NCI-H345 treated with DMSO at 0.1 percent for 48 hours (cell line): ENCODE measurements at regions not wholly inside any gene's neighbourhood (a gene's known extent, or its start where the extent isn't known, plus 50 kb on each side); places are given as distances from the start of the nearest gene placed in this dataset.
A peak's percentile ranks its signal among the peaks of the same experiment; 100 is the strongest.

Source experiments
- DNase-seq: peaks from one replicate; lab custom pipeline; 2025; ENCODE audit not compliant: unreplicated experiment; lab: John Stamatoyannopoulos, UW

- DNase-seq = no peak
Observed at GRCh38 chr4:123259676-123260646, 136.6 kb upstream of the SPRY1 start.

DNA sequence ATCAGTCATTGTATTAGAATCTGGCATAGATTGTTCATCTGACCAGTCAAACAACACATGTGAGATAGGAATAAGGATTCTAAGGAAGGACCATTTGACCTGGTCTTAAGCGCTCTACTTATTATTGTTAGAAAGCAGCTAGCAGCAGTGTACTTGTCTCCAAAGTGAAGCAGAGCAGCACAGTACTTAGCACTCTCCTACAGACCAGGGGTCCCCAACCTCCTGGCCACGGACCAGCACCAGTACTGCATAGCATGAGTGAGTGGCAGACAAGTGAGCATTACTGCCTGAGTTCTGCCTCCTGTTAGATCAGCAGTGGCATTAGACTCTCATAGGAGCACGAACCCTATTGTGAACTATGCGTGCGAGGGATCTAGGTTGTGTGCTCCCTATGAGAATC, 135.9 kb upstream of the SPRY1 start:
- DNase-seq = no peak

- DNase-seq = no peak
Observed at GRCh38 chr4:123262080-123262479, 134.5 kb upstream of the SPRY1 start.

DNA sequence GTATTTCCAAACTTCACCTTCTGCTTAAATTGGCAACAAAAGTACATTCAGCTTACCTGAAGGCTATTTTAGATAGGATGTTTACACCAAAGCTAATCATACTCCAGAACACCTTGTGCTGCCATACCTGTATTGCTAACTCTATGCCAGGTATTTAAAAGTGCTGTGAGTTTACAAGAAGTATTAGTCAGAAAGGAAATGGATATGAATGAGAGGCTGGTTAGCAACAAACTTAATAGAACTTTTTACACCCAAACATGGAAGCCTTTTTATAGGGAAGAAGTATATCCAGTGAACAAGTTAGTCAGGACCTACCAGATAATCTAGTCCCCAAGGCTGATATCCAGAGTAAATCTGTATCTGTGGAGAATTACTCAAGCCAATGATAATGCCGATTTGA, 131.2 kb upstream of the SPRY1 start:
- DNase-seq = no peak

DNA sequence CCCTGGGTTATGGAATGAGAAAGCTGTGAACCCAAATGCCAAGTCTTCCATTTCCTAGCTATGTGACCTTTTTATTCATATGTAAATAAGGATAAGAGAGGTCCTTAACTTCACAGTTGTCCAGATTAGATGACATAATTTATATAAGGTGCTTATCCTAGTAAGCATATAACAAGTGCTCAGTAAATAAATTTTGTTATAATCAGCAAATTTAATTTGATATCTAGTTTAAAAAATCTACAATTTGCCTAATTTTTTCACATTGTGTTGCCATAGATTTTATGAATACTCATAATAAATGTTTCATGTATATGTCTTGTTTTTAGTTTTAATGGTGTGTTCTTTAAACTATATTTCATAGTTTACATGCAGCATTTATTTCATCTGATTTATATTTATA, 130.4 kb upstream of the SPRY1 start:
- no peak for DNase-seq

- DNase-seq = no peak
Observed at GRCh38 chr4:123278755-123279154, 117.8 kb upstream of the SPRY1 start.

DNA sequence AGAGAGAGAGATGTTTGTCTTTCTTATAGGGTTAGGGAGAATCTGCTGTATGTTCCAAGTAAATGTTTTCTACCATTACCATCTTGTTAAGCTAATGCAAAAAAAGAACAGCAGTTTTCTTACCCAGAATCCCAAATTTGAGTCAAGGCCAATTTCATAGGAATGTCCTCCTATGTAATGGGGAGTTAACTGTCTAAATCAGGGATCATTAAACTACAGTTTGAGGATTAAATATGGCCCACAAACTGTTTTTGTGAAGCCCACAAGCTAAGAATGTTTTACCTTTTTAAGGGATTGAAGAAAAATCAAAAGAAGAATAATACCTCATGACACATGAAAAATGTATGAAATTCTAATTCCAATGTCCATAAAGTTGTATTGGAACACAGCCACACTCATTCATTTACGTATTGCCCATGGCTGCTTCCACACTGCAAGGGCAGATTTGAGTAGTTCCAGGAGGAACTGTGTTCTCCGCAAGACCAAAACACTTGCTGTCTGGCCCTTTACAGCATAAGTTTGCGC, 113.2 kb upstream of the SPRY1 start:
- no peak for DNase-seq

- no peak for DNase-seq
Observed at GRCh38 chr4:123284168-123284567, 112.4 kb upstream of the SPRY1 start.

GRCh38 chr4:123286903-123287466, 109.6 kb upstream of the SPRY1 start:
- DNase-seq = no peak

GRCh38 chr4:123288309-123289025, 108.1 kb upstream of the SPRY1 start:
- no peak for DNase-seq

DNA sequence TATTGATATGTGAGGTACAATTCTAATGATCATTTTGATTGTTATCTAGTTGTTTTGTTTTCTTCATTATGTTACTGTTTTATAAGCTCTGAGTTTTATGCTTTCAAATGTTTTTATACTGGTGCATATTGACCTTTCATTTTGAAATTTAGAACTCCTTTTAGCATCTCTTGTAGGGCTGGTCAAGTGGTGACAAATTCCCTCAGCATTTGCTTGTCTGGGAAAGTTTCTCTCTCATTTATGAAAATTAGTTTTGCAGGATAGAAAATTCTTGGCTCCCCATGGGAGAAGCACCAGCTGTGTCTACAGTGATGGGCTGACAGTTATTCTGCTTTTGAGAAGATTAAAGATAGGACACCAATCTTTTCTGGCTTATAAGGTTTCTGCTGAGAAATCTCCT, 105.3 kb upstream of the SPRY1 start:
- DNase-seq = no peak

DNA sequence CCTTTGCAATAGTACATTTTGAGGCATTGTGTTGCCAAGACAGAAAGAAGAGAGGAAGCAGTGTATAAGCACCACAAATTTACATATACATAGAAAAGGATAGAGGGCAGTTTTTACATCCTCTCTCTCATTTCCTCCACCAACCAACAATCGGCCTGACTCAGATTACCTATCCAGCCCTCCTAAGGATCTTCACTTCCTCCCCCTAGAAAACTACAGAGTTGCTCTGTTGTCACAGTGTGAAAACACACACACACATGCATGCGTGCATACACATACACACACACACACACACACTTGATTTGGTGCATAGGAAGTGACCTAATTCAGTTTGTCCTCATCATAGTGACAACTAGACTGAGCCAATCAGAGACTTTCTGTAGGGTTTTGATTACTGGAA, 98.8 kb upstream of the SPRY1 start:
- no peak for DNase-seq

DNA sequence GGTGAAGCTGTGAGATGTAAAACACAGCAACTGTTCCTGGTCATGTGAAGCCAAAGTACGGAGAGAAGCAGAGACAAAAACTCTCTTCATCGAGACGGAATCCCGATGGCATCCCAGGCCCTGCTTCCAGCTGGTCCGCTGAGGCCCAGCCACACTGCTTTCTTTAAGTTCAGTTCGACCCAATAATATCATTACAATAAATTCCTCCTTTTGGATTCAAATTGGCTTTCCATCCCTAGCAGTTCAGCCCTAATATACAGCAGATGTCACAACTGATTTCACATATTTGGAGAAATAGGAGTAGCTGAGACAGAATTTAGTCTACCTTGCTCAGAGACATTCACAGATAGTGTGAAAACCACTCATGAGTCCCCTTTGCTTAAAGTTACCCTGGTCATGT, 98.3 kb upstream of the SPRY1 start:
- no peak for DNase-seq

- DNase-seq = no peak
Observed at GRCh38 chr4:123298801-123299200, 97.8 kb upstream of the SPRY1 start.

- no peak for DNase-seq
Observed at GRCh38 chr4:123299212-123299691, 97.3 kb upstream of the SPRY1 start.

- no peak for DNase-seq
Observed at GRCh38 chr4:123300222-123301039, 96.2 kb upstream of the SPRY1 start.

- no peak for DNase-seq
Observed at GRCh38 chr4:123301923-123302322, 94.7 kb upstream of the SPRY1 start.

DNA sequence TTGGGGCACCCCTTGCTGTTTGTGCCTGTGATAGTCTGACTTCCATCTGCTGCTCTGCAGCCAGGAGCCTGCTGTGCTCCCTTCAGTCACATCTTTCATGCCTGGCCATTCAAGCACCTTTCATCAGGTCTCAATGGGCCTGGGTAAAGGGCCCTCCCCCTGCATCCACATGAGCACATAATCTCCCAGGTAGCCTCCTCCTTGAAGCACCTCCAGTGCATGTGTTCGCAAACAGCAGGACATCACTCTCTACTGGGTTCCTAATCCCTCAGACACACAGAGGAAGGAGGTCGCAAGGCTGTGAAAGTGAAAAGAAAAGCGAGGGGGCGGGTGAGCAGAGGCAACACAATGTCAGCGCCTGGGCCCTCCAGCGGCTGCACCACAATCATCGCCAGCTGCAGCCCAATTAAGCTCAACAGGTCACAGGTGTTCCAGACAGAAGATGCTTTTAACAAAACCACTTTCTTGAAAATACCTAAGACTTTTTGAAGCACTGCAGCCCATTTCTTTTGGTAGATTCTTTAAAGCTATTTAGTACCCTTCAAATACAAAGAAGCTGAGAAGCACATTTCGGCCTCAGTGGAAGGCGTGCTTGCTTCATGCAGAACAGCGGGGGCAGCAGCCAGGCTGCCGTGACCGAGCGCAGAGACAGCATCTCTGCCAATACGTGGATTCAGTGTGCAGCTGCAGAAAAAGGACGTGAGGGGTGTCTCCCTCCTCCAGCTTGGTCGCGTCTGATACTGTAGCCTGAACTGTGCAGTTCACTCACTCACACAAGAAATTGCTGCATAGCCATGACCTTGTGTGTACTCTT, 92.2 kb upstream of the SPRY1 start:
- peak; percentile 90 for DNase-seq

DNA sequence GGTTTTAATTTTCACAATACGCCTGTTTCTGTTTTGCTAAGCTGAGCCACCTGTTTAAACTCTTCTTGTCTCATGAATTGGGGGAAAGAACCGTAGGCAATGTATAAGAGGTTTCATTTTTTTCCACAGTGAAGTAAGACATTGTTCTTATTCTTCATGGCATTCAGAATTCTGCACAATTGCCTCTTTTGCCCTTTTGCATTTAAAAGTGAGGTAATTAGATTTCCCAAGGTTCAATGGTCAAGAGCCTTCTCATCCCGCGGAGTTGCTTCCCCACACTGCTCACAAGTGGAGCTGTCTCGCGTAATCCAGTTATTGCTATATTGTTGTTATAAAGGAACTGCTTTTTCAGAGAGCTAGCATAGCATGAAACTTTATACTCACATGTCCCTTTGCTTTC, 90.9 kb upstream of the SPRY1 start:
- no peak for DNase-seq

GRCh38 chr4:123306769-123307168, 89.8 kb upstream of the SPRY1 start:
- no peak for DNase-seq
